K562 (cell line): ENCODE measurements at regions not wholly inside any gene's neighbourhood (a gene's known extent, or its start where the extent isn't known, plus 50 kb on each side); places are given as distances from the start of the nearest gene placed in this dataset.

Experiments used
- ATAC-seq: fragments of 200-7000 bp; cut with Tn5 transposase; 3 replicates; pipeline ENCODE4 v1.9.1; 2020; ENCODE audit warnings: moderate library complexity
- BruUV-seq: library from RNA; stranded (reverse); fragments of 400-500 nt; replicated peaks from 2 replicates; lab custom pipeline; 2021; lab: Mats Ljungman, UMichigan
- CTCF ChIA-PET: fragments of 300-600 bp; formaldehyde crosslinking; extraction: SDS; loops from one replicate; lab custom pipeline; 2021; ENCODE audit warnings: low intra/inter-chr PET ratio; lab: Yijun Ruan, JAX
- POLR2A ChIA-PET: fragments of 300-600, 350-650 bp; sonication (Branson Sonifier 250); formaldehyde crosslinking; extraction: SDS; loops from one replicate; lab custom pipeline; 2021; ENCODE audit warnings: antibody characterized with exemption, inconsistent platforms; lab: Yijun Ruan, JAX
- DNase-seq, 4 experiments: peaks; one replicate each; pipeline versions ENCODE4 v3.0.0 to v3.0.0-alpha.2; 2011 to 2018; ENCODE audit warnings: low spot score in 3 of 4, mixed read lengths in 3 of 4; ENCODE audit errors: extremely low read depth in 1 of 4
- FAIRE-seq: peaks from 2 replicates; lab custom pipeline; 2011; peaks lifted over from hg19 to GRCh38; lab: Jason Lieb, UNC
- H2AFZ ChIP-seq: 2 replicates; pipeline ENCODE4 v1.6.0; 2011; ENCODE audit warnings: low read depth, low read length, control low read depth, inconsistent platforms
- H3K27ac ChIP-seq: fragments of 200-600 bp; 3 replicates; pipeline ENCODE4 v1.8.0; 2011; ENCODE audit warnings: low read depth, mild to moderate bottlenecking, control low read depth, inconsistent platforms, low read length, moderate library complexity, mixed read lengths; ENCODE audit errors: extremely low read depth
- H3K27me3 ChIP-seq, 2 experiments: fragments of 300-600 bp in 1 of 2; 2 replicates in 1 of 2; 3 replicates in 1 of 2; pipeline versions ENCODE4 v1.6.0 to v1.8.0; 2011; ENCODE audit warnings: inconsistent platforms in 2 of 2, low read length in 2 of 2, mild to moderate bottlenecking in 1 of 2, mixed read lengths in 1 of 2, moderate library complexity in 1 of 2; ENCODE audit not compliant: control insufficient read depth in 2 of 2, insufficient read depth in 2 of 2
- H3K36me3 ChIP-seq: fragments of 300-600 bp; 3 replicates; pipeline ENCODE4 v1.8.0; 2011; ENCODE audit warnings: mild to moderate bottlenecking, low read length, inconsistent platforms; ENCODE audit not compliant: control insufficient read depth, insufficient read depth
- H3K4me1 ChIP-seq, 2 experiments: fragments of 200-600 bp in 1 of 2; replicated peaks in 1 of 2; 2 replicates in 1 of 2; 3 replicates in 1 of 2; pipeline versions ENCODE4 v1.5.1 to v1.8.0; 2011; ENCODE audit warnings: inconsistent platforms in 2 of 2, low read length in 2 of 2, mild to moderate bottlenecking in 1 of 2, mixed read lengths in 1 of 2, moderate library complexity in 1 of 2; ENCODE audit not compliant: control insufficient read depth in 2 of 2, insufficient read depth in 2 of 2
- H3K4me2 ChIP-seq: 2 replicates; pipeline ENCODE4 v1.6.1; 2011; ENCODE audit warnings: low read length, control low read depth, inconsistent platforms, mixed read lengths; ENCODE audit not compliant: insufficient read depth
- H3K4me3 ChIP-seq: fragments of 200-600 bp; sonication (generic), shearing (Covaris generic); 2 replicates; pipeline ENCODE4 v1.5.1; 2016; ENCODE audit warnings: control low read depth, inconsistent platforms
- H3K79me2 ChIP-seq: fragments of 200-600 bp; 3 replicates; pipeline ENCODE4 v1.8.0; 2011; ENCODE audit warnings: low read length, inconsistent platforms; ENCODE audit not compliant: control insufficient read depth, insufficient read depth
- H3K9ac ChIP-seq, 2 experiments: 2 replicates each; pipeline versions ENCODE4 v1.6.0 to v1.6.1; 2011; ENCODE audit warnings: low read depth in 2 of 2, low read length in 2 of 2, control low read depth in 1 of 2, inconsistent platforms in 1 of 2, mild to moderate bottlenecking in 1 of 2, mixed read lengths in 1 of 2; ENCODE audit not compliant: insufficient read depth in 1 of 2
- H3K9me1 ChIP-seq: one replicate; pipeline ENCODE4 v1.6.0; 2011; ENCODE audit warnings: inconsistent platforms, mild to moderate bottlenecking, low read length, moderate library complexity; ENCODE audit not compliant: control insufficient read depth, insufficient read depth
- H3K9me3 ChIP-seq: replicated peaks from 2 replicates; pipeline ENCODE4 v1.5.1; 2011; ENCODE audit warnings: low read depth, low read length, inconsistent platforms; ENCODE audit not compliant: control insufficient read depth, insufficient read depth
- H4K20me1 ChIP-seq: replicated peaks from 2 replicates; pipeline ENCODE4 v1.6.1; 2011; ENCODE audit warnings: low read length, inconsistent platforms, mixed read lengths; ENCODE audit not compliant: control insufficient read depth, insufficient read depth
- FOXA1 ChIP-seq: fragments of 450-650 bp; IDR thresholded peaks from 2 replicates; pipeline ENCODE4 v1.6.1; 2016; ENCODE audit warnings: mild to moderate bottlenecking, borderline replicate concordance
- KHSRP ChIP-seq: fragments of 450-650 bp; IDR thresholded peaks from 2 replicates; pipeline ENCODE4 v1.6.1; 2017
- KLF13 ChIP-seq: fragments of 450-650 bp; IDR thresholded peaks from 2 replicates; pipeline ENCODE4 v1.6.1; 2016; ENCODE audit warnings: missing genetic modification characterization, low read depth, mild to moderate bottlenecking, missing compliant biosample characterization, moderate library complexity, borderline replicate concordance
- SNRNP70 ChIP-seq: fragments of 200-400 bp; formaldehyde crosslinking; optimal IDR thresholded peaks from 2 replicates; pipeline ENCODE3; 2017; ENCODE audit warnings: low read depth, low read length
- SRSF1 ChIP-seq: fragments of 200-400 bp; formaldehyde crosslinking; IDR thresholded peaks from 2 replicates; pipeline ENCODE4 v1.6.1; 2017; ENCODE audit warnings: mild to moderate bottlenecking, low read depth, low read length, moderate library complexity
- TARDBP ChIP-seq: fragments of 450-650 bp; IDR thresholded peaks from 2 replicates; pipeline ENCODE4 v1.6.1; 2016
- TEAD1 ChIP-seq, 2 experiments: fragments of 450-650 bp in 1 of 2; sonication (generic) in 1 of 2; formaldehyde crosslinking; IDR thresholded peaks; 2 replicates each; pipeline versions ENCODE4 v1.4.0 to v1.8.0; 2020 to 2022; ENCODE audit warnings: mild to moderate bottlenecking in 2 of 2, missing genetic modification reagents in 1 of 2
- ZNF143 ChIP-seq: sonication (generic); formaldehyde crosslinking; IDR thresholded peaks from 2 replicates; pipeline ENCODE4 v1.9.0; 2022; ENCODE audit warnings: mild to moderate bottlenecking, missing genetic modification reagents
- ZNF57 ChIP-seq: fragments of 450-650 bp; formaldehyde crosslinking; IDR thresholded peaks from 2 replicates; pipeline ENCODE4 v1.4.0; 2020; ENCODE audit warnings: mild to moderate bottlenecking, moderate library complexity
- ZNF707 ChIP-seq: fragments of 250-450 bp; sonication (Bioruptor Pico); conservative IDR thresholded peaks from 2 replicates; pipeline ENCODE4 v1.8.0; 2022; ENCODE audit warnings: inconsistent platforms, mild to moderate bottlenecking, moderate library complexity
- ZNF75A ChIP-seq: fragments of 450-650 bp; formaldehyde crosslinking; IDR thresholded peaks from 2 replicates; pipeline ENCODE4 v1.4.0; 2020; ENCODE audit warnings: mild to moderate bottlenecking
- WGBS: fragments of 100-300 bp; shearing (Covaris generic); methylation state at CpG from one replicate; pipeline ENCODE4 v1.1.6; 2016; ENCODE audit warnings: low coverage, mixed read lengths; ENCODE audit not compliant: insufficient coverage; ENCODE audit errors: missing lambda C conversion rate; 5-methylcytosine and 5-hydroxymethylcytosine counted together
- in situ Hi-C: fragments of 300-500 bp; cut with MboI; formaldehyde crosslinking; loops from 4 replicates; pipeline ENCODE4 v1.15.0; 2018; ENCODE audit warnings: inconsistent platforms, mixed read lengths
- intact Hi-C: fragments of 100-400 bp; cut with micrococcal nuclease; formaldehyde crosslinking; loops from 2 replicates; pipeline ENCODE4 v1.14.2; 2022
- TF ChIP-seq, protein P1 (sequence below): fragments of 450-650 bp; formaldehyde crosslinking; IDR thresholded peaks from 2 replicates; pipeline ENCODE4 v1.4.0; 2020; ENCODE audit warnings: mild to moderate bottlenecking, moderate library complexity
- TF ChIP-seq, protein P2 (sequence below): sonication (generic); formaldehyde crosslinking; IDR thresholded peaks from 2 replicates; pipeline ENCODE4 v1.8.0; 2022; ENCODE audit warnings: mild to moderate bottlenecking, missing genetic modification reagents, borderline replicate concordance
- TF ChIP-seq, protein P3 (sequence below), 2 experiments: fragments of 450-650 bp in 1 of 2; sonication (generic) in 1 of 2; formaldehyde crosslinking; conservative IDR thresholded peaks; 2 replicates each; pipeline versions ENCODE4 v1.4.0 to v1.8.1; 2020 to 2022; ENCODE audit warnings: mild to moderate bottlenecking in 1 of 2, missing genetic modification reagents in 1 of 2
- TF ChIP-seq, protein P4 (sequence below): fragments of 450-650 bp; IDR thresholded peaks from 2 replicates; pipeline ENCODE4 v1.6.1; 2016; ENCODE audit warnings: borderline replicate concordance
- TF ChIP-seq, protein P5 (sequence below): IDR thresholded peaks from 2 replicates; pipeline ENCODE4 v1.6.1; 2016; ENCODE audit warnings: missing genetic modification characterization, missing compliant biosample characterization

DNA sequence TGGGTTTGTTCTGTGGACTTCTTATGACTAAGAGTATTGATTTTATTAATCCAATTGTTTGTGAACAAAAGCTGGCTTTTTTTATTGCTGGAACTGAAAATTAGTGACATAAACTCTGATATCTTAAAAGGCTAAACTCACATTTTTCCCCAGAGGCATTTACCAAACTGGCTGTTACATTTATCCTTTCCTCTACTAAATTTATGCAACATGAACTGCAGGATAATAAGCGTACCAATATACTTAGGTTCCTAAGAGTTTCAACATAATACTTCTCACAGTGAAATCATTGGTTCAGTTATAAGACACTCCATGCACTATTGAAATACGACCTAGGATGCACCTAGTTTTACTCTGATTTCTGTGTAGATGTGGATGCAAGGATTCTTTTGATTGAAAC lies 560.8 kb upstream of the WWC1 start:
- Histone ChIP-seq H3K27me3 (no peaks in the 10 kb centered on the region), H3K9me1 (no peaks in the 10 kb centered on the region), H3K4me1 (no peaks in the 10 kb centered on the region), H3K4me2 (no peak overlapping the region), H3K9ac (no peak overlapping the region), H4K20me1 (no peaks in the 10 kb centered on the region), H3K27ac (no peak overlapping the region), H3K4me3 (no peak overlapping the region), H2AFZ (no peak overlapping the region), H3K79me2 (no peaks in the 10 kb centered on the region), H3K9me3 (no peaks in the 10 kb centered on the region), H3K36me3 (no peaks in the 10 kb centered on the region)
- POLR2A ChIA-PET = no interaction called here
- CTCF ChIA-PET = interaction anchor here (0.6 kb wide), 1 partner anchor 791 kb away, joined by 5 read pairs; no protein-coding TSS in a partner anchor
- 0% methylated on average over 2 of the region's 2 CpGs for WGBS
- intact Hi-C loops = no loop called here
- DNase-seq (no peak), ATAC-seq (no peak), FAIRE-seq (no peak)
- in situ Hi-C loops = no loop called here
- no TSS peak for BruUV-seq
- TF ChIP-seq TEAD1 (CRISPR knock-in tag; IDR thresholded peaks at IDR 0.05) (no peak), SNRNP70 (no peak), KLF13 (no peak), KHSRP (no peak), ZNF75A (CRISPR knock-in tag) (no peak), ZNF707 (CRISPR knock-in tag) (no peak), FOXA1 (no peak), TARDBP (no peak), ZNF57 (CRISPR knock-in tag) (no peak), ZNF143 (no peak), SRSF1 (no peak)
- TF ChIP-seq, protein P1, sequence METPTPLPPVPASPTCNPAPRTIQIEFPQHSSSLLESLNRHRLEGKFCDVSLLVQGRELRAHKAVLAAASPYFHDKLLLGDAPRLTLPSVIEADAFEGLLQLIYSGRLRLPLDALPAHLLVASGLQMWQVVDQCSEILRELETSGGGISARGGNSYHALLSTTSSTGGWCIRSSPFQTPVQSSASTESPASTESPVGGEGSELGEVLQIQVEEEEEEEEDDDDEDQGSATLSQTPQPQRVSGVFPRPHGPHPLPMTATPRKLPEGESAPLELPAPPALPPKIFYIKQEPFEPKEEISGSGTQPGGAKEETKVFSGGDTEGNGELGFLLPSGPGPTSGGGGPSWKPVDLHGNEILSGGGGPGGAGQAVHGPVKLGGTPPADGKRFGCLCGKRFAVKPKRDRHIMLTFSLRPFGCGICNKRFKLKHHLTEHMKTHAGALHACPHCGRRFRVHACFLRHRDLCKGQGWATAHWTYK = no peak
- TF ChIP-seq, protein P2, sequence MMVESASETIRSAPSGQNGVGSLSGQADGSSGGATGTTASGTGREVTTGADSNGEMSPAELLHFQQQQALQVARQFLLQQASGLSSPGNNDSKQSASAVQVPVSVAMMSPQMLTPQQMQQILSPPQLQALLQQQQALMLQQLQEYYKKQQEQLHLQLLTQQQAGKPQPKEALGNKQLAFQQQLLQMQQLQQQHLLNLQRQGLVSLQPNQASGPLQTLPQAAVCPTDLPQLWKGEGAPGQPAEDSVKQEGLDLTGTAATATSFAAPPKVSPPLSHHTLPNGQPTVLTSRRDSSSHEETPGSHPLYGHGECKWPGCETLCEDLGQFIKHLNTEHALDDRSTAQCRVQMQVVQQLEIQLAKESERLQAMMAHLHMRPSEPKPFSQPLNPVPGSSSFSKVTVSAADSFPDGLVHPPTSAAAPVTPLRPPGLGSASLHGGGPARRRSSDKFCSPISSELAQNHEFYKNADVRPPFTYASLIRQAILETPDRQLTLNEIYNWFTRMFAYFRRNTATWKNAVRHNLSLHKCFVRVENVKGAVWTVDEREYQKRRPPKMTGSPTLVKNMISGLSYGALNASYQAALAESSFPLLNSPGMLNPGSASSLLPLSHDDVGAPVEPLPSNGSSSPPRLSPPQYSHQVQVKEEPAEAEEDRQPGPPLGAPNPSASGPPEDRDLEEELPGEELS (CRISPR knock-in tag) = no peak
- TF ChIP-seq, protein P3, sequence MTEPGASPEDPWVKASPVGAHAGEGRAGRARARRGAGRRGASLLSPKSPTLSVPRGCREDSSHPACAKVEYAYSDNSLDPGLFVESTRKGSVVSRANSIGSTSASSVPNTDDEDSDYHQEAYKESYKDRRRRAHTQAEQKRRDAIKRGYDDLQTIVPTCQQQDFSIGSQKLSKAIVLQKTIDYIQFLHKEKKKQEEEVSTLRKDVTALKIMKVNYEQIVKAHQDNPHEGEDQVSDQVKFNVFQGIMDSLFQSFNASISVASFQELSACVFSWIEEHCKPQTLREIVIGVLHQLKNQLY (CRISPR knock-in tag; conservative IDR thresholded peaks at IDR 0.05) = no peak
- TF ChIP-seq, protein P4, sequence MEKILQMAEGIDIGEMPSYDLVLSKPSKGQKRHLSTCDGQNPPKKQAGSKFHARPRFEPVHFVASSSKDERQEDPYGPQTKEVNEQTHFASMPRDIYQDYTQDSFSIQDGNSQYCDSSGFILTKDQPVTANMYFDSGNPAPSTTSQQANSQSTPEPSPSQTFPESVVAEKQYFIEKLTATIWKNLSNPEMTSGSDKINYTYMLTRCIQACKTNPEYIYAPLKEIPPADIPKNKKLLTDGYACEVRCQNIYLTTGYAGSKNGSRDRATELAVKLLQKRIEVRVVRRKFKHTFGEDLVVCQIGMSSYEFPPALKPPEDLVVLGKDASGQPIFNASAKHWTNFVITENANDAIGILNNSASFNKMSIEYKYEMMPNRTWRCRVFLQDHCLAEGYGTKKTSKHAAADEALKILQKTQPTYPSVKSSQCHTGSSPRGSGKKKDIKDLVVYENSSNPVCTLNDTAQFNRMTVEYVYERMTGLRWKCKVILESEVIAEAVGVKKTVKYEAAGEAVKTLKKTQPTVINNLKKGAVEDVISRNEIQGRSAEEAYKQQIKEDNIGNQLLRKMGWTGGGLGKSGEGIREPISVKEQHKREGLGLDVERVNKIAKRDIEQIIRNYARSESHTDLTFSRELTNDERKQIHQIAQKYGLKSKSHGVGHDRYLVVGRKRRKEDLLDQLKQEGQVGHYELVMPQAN = no peak
- TF ChIP-seq, protein P5, sequence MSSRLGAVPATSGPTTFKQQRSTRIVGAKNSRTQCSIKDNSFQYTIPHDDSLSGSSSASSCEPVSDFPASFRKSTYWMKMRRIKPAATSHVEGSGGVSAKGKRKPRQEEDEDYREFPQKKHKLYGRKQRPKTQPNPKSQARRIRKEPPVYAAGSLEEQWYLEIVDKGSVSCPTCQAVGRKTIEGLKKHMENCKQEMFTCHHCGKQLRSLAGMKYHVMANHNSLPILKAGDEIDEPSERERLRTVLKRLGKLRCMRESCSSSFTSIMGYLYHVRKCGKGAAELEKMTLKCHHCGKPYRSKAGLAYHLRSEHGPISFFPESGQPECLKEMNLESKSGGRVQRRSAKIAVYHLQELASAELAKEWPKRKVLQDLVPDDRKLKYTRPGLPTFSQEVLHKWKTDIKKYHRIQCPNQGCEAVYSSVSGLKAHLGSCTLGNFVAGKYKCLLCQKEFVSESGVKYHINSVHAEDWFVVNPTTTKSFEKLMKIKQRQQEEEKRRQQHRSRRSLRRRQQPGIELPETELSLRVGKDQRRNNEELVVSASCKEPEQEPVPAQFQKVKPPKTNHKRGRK = no peak
